ENCODE measurements at regions not wholly inside any gene's neighbourhood (a gene's known extent, or its start where the extent isn't known, plus 50 kb on each side); places are given as distances from the start of the nearest gene placed in this dataset.

- no peak for TF ChIP-seq POLR2AphosphoS5 (IDR thresholded peaks at IDR 0.05)
- TF ChIP-seq EP300 (IDR thresholded peaks at IDR 0.05; ENCODE audit: low read depth): no peak
These were observed 111.0 kb upstream of the CPHXL start for GRCh38 chr16:75837264-75837663.
